Suprapubic skin (tissue), 4 donors: ENCODE measurements at regions not wholly inside any gene's neighbourhood (a gene's known extent, or its start where the extent isn't known, plus 50 kb on each side); places are given as distances from the start of the nearest gene placed in this dataset.

ENCODE experiments used
- DNase-seq, 2 donors: peaks; one replicate each; pipeline ENCODE4 v3.0.0-alpha.2; 2019; ENCODE audit warnings: low spot score in 2 of 2
- H3K27ac ChIP-seq: fragments of 200-600 bp; sonication (generic); one replicate; pipeline ENCODE4 v1.5.1; 2019
- H3K27me3 ChIP-seq: fragments of 200-600 bp; sonication (generic); one replicate; pipeline ENCODE4 v1.5.1; 2019
- H3K36me3 ChIP-seq: fragments of 200-600 bp; sonication (generic); one replicate; pipeline ENCODE4 v1.5.1; 2019
- H3K4me1 ChIP-seq: fragments of 200-600 bp; sonication (generic); one replicate; pipeline ENCODE4 v1.5.1; 2019
- H3K4me3 ChIP-seq: fragments of 200-600 bp; sonication (generic); one replicate; pipeline ENCODE4 v1.5.1; 2019; ENCODE audit warnings: mild to moderate bottlenecking
- H3K9me3 ChIP-seq: fragments of 200-600 bp; sonication (generic); one replicate; pipeline ENCODE4 v1.5.1; 2019
- CTCF ChIP-seq, 2 donors: fragments of 200-600 bp in 1 of 2; fragments of 450-650 bp in 1 of 2; sonication (generic) in 1 of 2; IDR thresholded peaks; one replicate each; pipeline ENCODE4 v1.5.1; 2016 to 2019; ENCODE audit warnings: antibody characterized with exemption in 2 of 2, mild to moderate bottlenecking in 1 of 2, moderate library complexity in 1 of 2
- EP300 ChIP-seq: sonication (generic); formaldehyde crosslinking; IDR thresholded peaks from one replicate; pipeline ENCODE4 v1.6.1; 2017; ENCODE audit warnings: antibody characterized with exemption
- POLR2A ChIP-seq, 2 donors: fragments of 450-650 bp; IDR thresholded peaks; one replicate each; pipeline ENCODE4 v1.6.1; 2017; ENCODE audit warnings: antibody characterized with exemption in 2 of 2, mild to moderate bottlenecking in 2 of 2, moderate library complexity in 2 of 2
- POLR2AphosphoS5 ChIP-seq, 3 donors: sonication (generic); formaldehyde crosslinking; IDR thresholded peaks; one replicate each; pipeline ENCODE4 v1.6.1; 2017; ENCODE audit warnings: antibody characterized with exemption in 3 of 3
- WGBS: methylation state at CpG from one replicate; pipeline ENCODE4 v1.1.5; 2018; 5-methylcytosine and 5-hydroxymethylcytosine counted together

DNA sequence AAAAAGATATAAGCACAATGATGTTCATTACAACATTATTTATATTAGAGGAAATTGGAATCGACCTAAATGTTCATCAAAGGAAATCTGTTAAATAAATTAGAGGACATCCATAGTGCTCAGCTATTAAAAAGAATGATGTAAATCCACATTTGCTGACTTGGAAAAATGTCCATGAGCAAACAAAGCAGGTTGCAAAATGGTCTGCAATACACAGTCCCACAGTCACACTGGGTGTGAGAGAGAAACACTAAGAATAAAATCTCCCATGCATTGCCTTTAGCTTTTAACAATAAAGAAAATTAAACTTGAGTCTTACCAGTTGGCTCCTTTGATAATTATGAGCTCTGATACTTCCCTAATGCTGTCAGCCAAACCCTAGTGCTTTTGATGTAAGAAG, 811.1 kb upstream of the SALL3 start:
- no peaks in the 10 kb centered on the region for H3K9me3 ChIP-seq
- H3K27me3 ChIP-seq = peaks cover 5% of the 10 kb centered on the region
- no peak overlapping the region for H3K27ac ChIP-seq
- DNase-seq = no peak
- no peaks in the 10 kb centered on the region for H3K4me1 ChIP-seq
- 61% methylated on average over 1 of the region's 1 CpG for WGBS
- no peak for TF ChIP-seq POLR2AphosphoS5 (IDR thresholded peaks at IDR 0.05)
- TF ChIP-seq EP300 = no peak
- no peak for TF ChIP-seq CTCF (IDR thresholded peaks at IDR 0.05)
- TF ChIP-seq POLR2A (IDR thresholded peaks at IDR 0.05) = no peak
- no peaks in the 10 kb centered on the region for H3K36me3 ChIP-seq
- H3K4me3 ChIP-seq = no peak overlapping the region

GRCh38 chr18:78169174-78169864, 810.3 kb upstream of the SALL3 start:
- H3K27me3 ChIP-seq = peaks cover 5% of the 10 kb centered on the region
- no peak overlapping the region for H3K4me3 ChIP-seq
- no peak for TF ChIP-seq CTCF (IDR thresholded peaks at IDR 0.05)
- no peak for TF ChIP-seq EP300
- TF ChIP-seq POLR2AphosphoS5 (IDR thresholded peaks at IDR 0.05) = no peak
- TF ChIP-seq POLR2A (IDR thresholded peaks at IDR 0.05) = no peak
- no peaks in the 10 kb centered on the region for H3K36me3 ChIP-seq
- DNase-seq = no peak
- 69% methylated on average over 13 of the region's 13 CpGs for WGBS
- no peak overlapping the region for H3K27ac ChIP-seq
- H3K9me3 ChIP-seq = no peaks in the 10 kb centered on the region
- H3K4me1 ChIP-seq = no peaks in the 10 kb centered on the region

- DNase-seq = no peak
- Histone ChIP-seq H3K36me3 (no peaks in the 10 kb centered on the region), H3K27me3 (peaks cover 6% of the 10 kb centered on the region), H3K27ac (no peak overlapping the region), H3K9me3 (no peaks in the 10 kb centered on the region), H3K4me3 (no peak overlapping the region), H3K4me1 (no peaks in the 10 kb centered on the region)
- WGBS = 66% methylated on average over 6 of the region's 6 CpGs
- TF ChIP-seq POLR2A (IDR thresholded peaks at IDR 0.05) = no peak
- no peak for TF ChIP-seq EP300
- no peak for TF ChIP-seq POLR2AphosphoS5 (IDR thresholded peaks at IDR 0.05)
- no peak for TF ChIP-seq CTCF (IDR thresholded peaks at IDR 0.05)
Measured at GRCh38 chr18:78171954-78172353, 807.7 kb upstream of the SALL3 start.

DNA sequence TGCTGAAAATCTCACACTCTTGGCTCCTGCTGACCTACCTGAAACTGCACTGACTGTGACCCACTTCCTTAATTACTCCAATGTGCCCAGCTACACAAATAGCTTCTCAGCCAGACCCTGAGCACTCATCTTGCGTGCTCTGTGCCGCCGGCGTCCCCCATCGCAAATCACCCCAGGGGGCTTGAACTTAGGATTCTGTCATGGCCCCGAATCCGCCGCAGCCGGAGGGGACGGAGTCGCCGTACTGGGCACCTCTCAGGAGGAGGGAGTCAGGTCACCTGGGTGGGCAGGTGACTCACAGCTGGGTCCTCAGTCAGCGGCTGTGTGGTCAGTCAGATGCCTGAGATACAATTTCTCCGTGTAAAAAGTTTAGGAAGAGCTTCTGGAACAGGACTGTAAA, 804.9 kb upstream of the SALL3 start:
- WGBS = 86% methylated on average over 11 of the region's 14 CpGs
- no peak for TF ChIP-seq CTCF (IDR thresholded peaks at IDR 0.05)
- TF ChIP-seq POLR2A (IDR thresholded peaks at IDR 0.05) = no peak
- TF ChIP-seq POLR2AphosphoS5 (IDR thresholded peaks at IDR 0.05) = no peak
- TF ChIP-seq EP300 = no peak
- no peaks in the 10 kb centered on the region for H3K9me3 ChIP-seq
- DNase-seq = no peak
- H3K4me3 ChIP-seq = no peak overlapping the region
- no peaks in the 10 kb centered on the region for H3K36me3 ChIP-seq
- peaks cover 6% of the 10 kb centered on the region for H3K27me3 ChIP-seq
- H3K27ac ChIP-seq = no peak overlapping the region
- H3K4me1 ChIP-seq = no peaks in the 10 kb centered on the region

- TF ChIP-seq CTCF (IDR thresholded peaks at IDR 0.05) (no peak), POLR2AphosphoS5 (IDR thresholded peaks at IDR 0.05) (no peak)
- no peak overlapping the region for H3K27ac ChIP-seq
- WGBS = 51% methylated on average over 4 of the region's 4 CpGs
Measured at GRCh38 chr18:78178812-78179211, 800.8 kb upstream of the SALL3 start.

More at GRCh38 chr18:78178812-78179211, 800.8 kb upstream of the SALL3 start:
- H3K4me3 ChIP-seq = no peak overlapping the region
- no peaks in the 10 kb centered on the region for H3K36me3 ChIP-seq
- no peaks in the 10 kb centered on the region for H3K9me3 ChIP-seq
- no peak for DNase-seq
- peaks cover 6% of the 10 kb centered on the region for H3K27me3 ChIP-seq
- no peaks in the 10 kb centered on the region for H3K4me1 ChIP-seq
